HL-60 (cell line): ENCODE measurements at regions not wholly inside any gene's neighbourhood (a gene's known extent, or its start where the extent isn't known, plus 50 kb on each side); places are given as distances from the start of the nearest gene placed in this dataset.

Experiments
- CTCF ChIP-seq: IDR thresholded peaks from one replicate; pipeline ENCODE4 v1.5.1; 2011; ENCODE audit warnings: low read length, control low read depth, inconsistent platforms; ENCODE audit not compliant: insufficient read depth
- GABPA ChIP-seq: IDR thresholded peaks from 2 replicates; pipeline ENCODE4 v1.6.1; 2012; ENCODE audit warnings: low read depth
- POLR2AphosphoS5 ChIP-seq: IDR thresholded peaks from 2 replicates; pipeline ENCODE4 v1.6.1; 2012; ENCODE audit warnings: low read depth
- SPI1 ChIP-seq: IDR thresholded peaks from 2 replicates; pipeline ENCODE4 v1.6.1; 2012; ENCODE audit warnings: low read depth, mild to moderate bottlenecking, borderline replicate concordance
- TF ChIP-seq, protein P1 (sequence below): IDR thresholded peaks from 2 replicates; pipeline ENCODE4 v1.6.1; 2012; ENCODE audit warnings: low read depth; ENCODE audit not compliant: insufficient replicate concordance

- TF ChIP-seq CTCF = no peak
- no peak for TF ChIP-seq POLR2AphosphoS5
- TF ChIP-seq, protein P1, sequence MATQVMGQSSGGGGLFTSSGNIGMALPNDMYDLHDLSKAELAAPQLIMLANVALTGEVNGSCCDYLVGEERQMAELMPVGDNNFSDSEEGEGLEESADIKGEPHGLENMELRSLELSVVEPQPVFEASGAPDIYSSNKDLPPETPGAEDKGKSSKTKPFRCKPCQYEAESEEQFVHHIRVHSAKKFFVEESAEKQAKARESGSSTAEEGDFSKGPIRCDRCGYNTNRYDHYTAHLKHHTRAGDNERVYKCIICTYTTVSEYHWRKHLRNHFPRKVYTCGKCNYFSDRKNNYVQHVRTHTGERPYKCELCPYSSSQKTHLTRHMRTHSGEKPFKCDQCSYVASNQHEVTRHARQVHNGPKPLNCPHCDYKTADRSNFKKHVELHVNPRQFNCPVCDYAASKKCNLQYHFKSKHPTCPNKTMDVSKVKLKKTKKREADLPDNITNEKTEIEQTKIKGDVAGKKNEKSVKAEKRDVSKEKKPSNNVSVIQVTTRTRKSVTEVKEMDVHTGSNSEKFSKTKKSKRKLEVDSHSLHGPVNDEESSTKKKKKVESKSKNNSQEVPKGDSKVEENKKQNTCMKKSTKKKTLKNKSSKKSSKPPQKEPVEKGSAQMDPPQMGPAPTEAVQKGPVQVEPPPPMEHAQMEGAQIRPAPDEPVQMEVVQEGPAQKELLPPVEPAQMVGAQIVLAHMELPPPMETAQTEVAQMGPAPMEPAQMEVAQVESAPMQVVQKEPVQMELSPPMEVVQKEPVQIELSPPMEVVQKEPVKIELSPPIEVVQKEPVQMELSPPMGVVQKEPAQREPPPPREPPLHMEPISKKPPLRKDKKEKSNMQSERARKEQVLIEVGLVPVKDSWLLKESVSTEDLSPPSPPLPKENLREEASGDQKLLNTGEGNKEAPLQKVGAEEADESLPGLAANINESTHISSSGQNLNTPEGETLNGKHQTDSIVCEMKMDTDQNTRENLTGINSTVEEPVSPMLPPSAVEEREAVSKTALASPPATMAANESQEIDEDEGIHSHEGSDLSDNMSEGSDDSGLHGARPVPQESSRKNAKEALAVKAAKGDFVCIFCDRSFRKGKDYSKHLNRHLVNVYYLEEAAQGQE = no peak
- TF ChIP-seq GABPA = no peak
- no peak for TF ChIP-seq SPI1
These were observed 78.7 kb upstream of the SLC1A4 start for GRCh38 chr2:64910523-64910922.
